Mesodermal cell (in vitro differentiated cells): ENCODE measurements at regions not wholly inside any gene's neighbourhood (a gene's known extent, or its start where the extent isn't known, plus 50 kb on each side); places are given as distances from the start of the nearest gene placed in this dataset.

ENCODE experiments used
- H3K27ac ChIP-seq: 2 replicates; pipeline ENCODE4 v1.7.0; 2013; ENCODE audit warnings: mild to moderate bottlenecking, low read depth, low read length, moderate library complexity; ENCODE audit not compliant: severe bottlenecking
- H3K36me3 ChIP-seq: 2 replicates; pipeline ENCODE4 v1.7.1; 2013; ENCODE audit warnings: mild to moderate bottlenecking, low read length, moderate library complexity; ENCODE audit not compliant: control insufficient read depth, insufficient read depth
- H3K4me1 ChIP-seq: one replicate; pipeline ENCODE4 v1.7.1; 2013; ENCODE audit warnings: mild to moderate bottlenecking, low read length; ENCODE audit not compliant: insufficient read depth, control insufficient read depth, poor library complexity, severe bottlenecking
- H3K4me3 ChIP-seq: 2 replicates; pipeline ENCODE4 v1.7.0; 2013; ENCODE audit warnings: low read length, control low read depth, mild to moderate bottlenecking; ENCODE audit not compliant: insufficient read depth, poor library complexity, severe bottlenecking; ENCODE audit errors: extremely low read depth
- H3K9me3 ChIP-seq: 2 replicates; pipeline ENCODE4 v1.7.1; 2013; ENCODE audit warnings: mild to moderate bottlenecking, low read length, moderate library complexity; ENCODE audit not compliant: control insufficient read depth
- WGBS, 2 experiments: methylation state at CpG; one replicate each; pipeline ENCODE4 v1.1.5; 2013; ENCODE audit warnings: missing lambda C conversion rate in 2 of 2; ENCODE audit not compliant: insufficient coverage in 2 of 2; 5-methylcytosine and 5-hydroxymethylcytosine counted together

DNA sequence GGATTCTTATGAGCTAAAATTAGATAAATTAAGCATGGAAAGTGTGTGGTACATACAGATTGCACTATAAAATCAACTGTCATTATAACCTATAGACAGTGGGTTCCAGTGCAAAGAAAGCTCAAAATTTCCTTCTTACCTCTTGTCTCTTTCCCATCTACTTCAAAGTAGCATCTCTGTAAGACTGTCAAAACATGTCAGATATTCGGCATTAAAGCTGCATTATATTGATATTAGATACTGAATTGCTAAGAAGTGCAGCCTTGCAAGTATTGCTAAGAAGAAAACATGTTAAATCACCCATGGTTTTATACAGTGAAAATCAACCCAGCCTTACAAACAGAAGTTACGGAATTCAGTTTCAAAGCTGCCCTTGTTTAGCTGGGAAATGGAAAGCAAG, 849.8 kb upstream of the FAT3 start:
- 100% methylated on average over 1 of the region's 2 CpGs; no CpG with 5 or more reads in 1 of the 2 experiments for WGBS, 2 experiments
- Histone ChIP-seq H3K4me1 (no peaks in the 10 kb centered on the region), H3K4me3 (no peak overlapping the region), H3K36me3 (no peaks in the 10 kb centered on the region), H3K27ac (no peak overlapping the region), H3K9me3 (no peaks in the 10 kb centered on the region)

GRCh38 chr11:91373497-91373896, 851.1 kb upstream of the FAT3 start:
- no CpG with 5 or more reads among the region's 4 CpGs for WGBS, 2 experiments
- no peaks in the 10 kb centered on the region for H3K4me1 ChIP-seq
- no peak overlapping the region for H3K4me3 ChIP-seq
- H3K36me3 ChIP-seq = no peaks in the 10 kb centered on the region
- no peak overlapping the region for H3K27ac ChIP-seq
- H3K9me3 ChIP-seq = no peaks in the 10 kb centered on the region

DNA sequence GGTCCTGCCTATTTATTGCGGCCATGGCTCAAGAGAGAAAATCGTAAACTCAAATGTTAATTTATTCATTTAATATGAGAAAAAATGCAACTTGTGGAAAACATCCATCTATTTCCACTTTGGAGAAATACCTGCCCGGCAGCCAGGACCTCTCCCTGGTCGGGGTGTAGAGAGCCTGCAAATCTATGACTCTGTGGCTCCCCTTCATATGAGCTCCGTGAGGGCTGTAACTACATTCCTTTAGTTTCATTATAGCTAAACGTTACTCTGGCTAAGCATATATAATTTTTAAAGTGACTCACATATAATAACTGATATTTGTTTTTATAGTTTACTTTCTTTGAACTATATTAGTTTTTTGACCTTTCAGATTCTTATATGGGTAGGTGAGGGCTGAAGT, 857.8 kb upstream of the FAT3 start:
- 79% methylated on average over 2 of the region's 6 CpGs; no CpG with 5 or more reads in 1 of the 2 experiments for WGBS, 2 experiments
- no peaks in the 10 kb centered on the region for H3K9me3 ChIP-seq
- H3K4me1 ChIP-seq = no peaks in the 10 kb centered on the region
- no peak overlapping the region for H3K27ac ChIP-seq
- no peak overlapping the region for H3K4me3 ChIP-seq
- no peaks in the 10 kb centered on the region for H3K36me3 ChIP-seq

DNA sequence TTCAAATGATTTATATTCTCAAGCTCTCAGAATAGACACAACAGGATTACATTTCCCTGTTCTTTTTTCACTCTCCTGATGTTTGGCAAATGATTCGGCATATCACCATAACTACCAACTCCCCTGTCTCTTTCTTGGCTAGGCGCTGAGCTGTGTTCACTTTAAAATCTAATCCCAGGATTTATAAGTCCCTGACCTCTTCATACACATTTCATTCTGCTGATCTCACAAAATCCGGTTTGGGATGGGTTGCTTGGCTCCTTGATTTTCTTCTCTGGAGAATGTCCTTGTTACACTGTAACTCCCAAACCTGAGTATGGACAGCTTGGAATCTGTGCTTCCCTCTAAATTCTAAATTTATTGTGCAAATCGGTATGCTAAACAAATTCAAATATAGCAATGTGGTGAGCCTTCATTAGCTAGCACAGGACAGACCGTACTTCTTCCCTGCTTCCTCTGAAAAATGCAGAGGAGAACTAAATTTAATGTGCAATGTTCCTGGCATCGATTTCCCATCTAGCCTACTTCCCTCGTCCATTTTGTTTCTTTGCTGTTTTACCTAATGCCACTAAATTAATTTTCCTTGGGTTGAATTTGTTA, 858.5 kb upstream of the FAT3 start:
- H3K27ac ChIP-seq = no peak overlapping the region
- H3K4me3 ChIP-seq = no peak overlapping the region
- 90 to 95% methylated on average over 5 to 6 of the region's 7 CpGs for WGBS, 2 experiments
- no peaks in the 10 kb centered on the region for H3K36me3 ChIP-seq
- H3K4me1 ChIP-seq = no peaks in the 10 kb centered on the region
- H3K9me3 ChIP-seq = no peaks in the 10 kb centered on the region

DNA sequence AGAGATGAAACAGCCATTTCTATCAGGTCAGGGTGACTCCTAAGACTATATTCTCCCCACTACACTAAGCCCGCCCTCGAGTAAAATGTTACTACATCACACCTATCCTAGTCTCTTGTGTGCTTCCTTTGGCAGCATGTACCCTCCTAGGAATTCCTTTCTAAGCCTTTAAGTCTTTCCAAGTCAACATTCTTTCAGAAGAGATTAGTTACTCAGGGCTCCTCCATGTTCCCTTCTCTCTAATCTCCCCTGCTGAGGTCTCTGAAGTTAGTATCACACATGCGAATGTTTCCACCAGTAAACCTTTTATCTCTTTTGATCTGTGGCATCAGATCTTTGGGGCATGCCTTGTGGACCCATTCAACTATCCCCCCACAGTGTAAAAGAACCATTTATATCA, 873.7 kb upstream of the FAT3 start:
- Histone ChIP-seq H3K27ac (no peak overlapping the region), H3K36me3 (no peaks in the 10 kb centered on the region), H3K4me1 (no peaks in the 10 kb centered on the region), H3K4me3 (no peak overlapping the region), H3K9me3 (no peaks in the 10 kb centered on the region)
- 55 to 60% methylated on average over 3 of the region's 3 CpGs for WGBS, 2 experiments

- 80% methylated on average over 1 of the region's 2 CpGs; no CpG with 5 or more reads in 1 of the 2 experiments for WGBS, 2 experiments
- Histone ChIP-seq H3K27ac (no peak overlapping the region), H3K9me3 (peaks cover 6% of the 10 kb centered on the region), H3K4me3 (no peak overlapping the region), H3K36me3 (no peaks in the 10 kb centered on the region), H3K4me1 (no peaks in the 10 kb centered on the region)
These were observed 897.9 kb upstream of the FAT3 start for GRCh38 chr11:91326751-91327150.

DNA sequence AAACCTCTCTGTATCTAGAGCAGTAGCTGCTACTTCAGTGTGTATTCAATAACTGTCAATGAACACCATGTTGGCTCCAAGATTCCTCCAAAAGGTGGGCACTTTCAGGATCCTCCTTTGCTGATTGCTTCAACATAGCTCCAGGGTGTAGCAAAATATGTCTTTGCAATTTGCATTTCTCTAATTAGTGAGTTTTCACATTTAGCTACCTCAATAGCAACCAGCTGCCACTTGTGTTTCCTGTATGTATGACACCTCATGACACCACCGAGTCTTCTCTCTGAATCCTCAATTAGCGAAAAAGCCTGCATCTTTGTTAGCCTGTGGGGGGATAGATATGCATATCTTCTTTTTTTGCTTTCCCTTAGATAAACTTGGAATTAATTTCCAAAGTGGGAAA, 898.3 kb upstream of the FAT3 start:
- peaks cover 6% of the 10 kb centered on the region for H3K9me3 ChIP-seq
- no peak overlapping the region for H3K27ac ChIP-seq
- no peaks in the 10 kb centered on the region for H3K4me1 ChIP-seq
- no peak overlapping the region for H3K4me3 ChIP-seq
- H3K36me3 ChIP-seq = no peaks in the 10 kb centered on the region
- no CpG with 5 or more reads among the region's 2 CpGs for WGBS, 2 experiments

- WGBS, 2 experiments = 80 to 94% methylated on average over 1 to 2 of the region's 2 CpGs
- no peaks in the 10 kb centered on the region for H3K4me1 ChIP-seq
- H3K4me3 ChIP-seq = no peak overlapping the region
- H3K27ac ChIP-seq = no peak overlapping the region
- H3K36me3 ChIP-seq = no peaks in the 10 kb centered on the region
- no peaks in the 10 kb centered on the region for H3K9me3 ChIP-seq
These were observed 910.1 kb upstream of the FAT3 start for GRCh38 chr11:91314521-91314920.

- 94% methylated on average over 2 of the region's 2 CpGs; no CpG with 5 or more reads in 1 of the 2 experiments for WGBS, 2 experiments
- H3K4me3 ChIP-seq = no peak overlapping the region
- H3K4me1 ChIP-seq = no peaks in the 10 kb centered on the region
- no peaks in the 10 kb centered on the region for H3K36me3 ChIP-seq
- no peaks in the 10 kb centered on the region for H3K9me3 ChIP-seq
- no peak overlapping the region for H3K27ac ChIP-seq
These were observed 912.1 kb upstream of the FAT3 start for GRCh38 chr11:91312541-91312940.

- Histone ChIP-seq H3K27ac (no peak overlapping the region), H3K36me3 (no peaks in the 10 kb centered on the region), H3K4me1 (peaks cover 3% of the 10 kb centered on the region), H3K4me3 (no peak overlapping the region), H3K9me3 (no peaks in the 10 kb centered on the region)
- WGBS, 2 experiments = 60% methylated on average over 1 of the region's 3 CpGs; no CpG with 5 or more reads in 1 of the 2 experiments
These were observed 914.5 kb upstream of the FAT3 start for GRCh38 chr11:91310085-91310484.

DNA sequence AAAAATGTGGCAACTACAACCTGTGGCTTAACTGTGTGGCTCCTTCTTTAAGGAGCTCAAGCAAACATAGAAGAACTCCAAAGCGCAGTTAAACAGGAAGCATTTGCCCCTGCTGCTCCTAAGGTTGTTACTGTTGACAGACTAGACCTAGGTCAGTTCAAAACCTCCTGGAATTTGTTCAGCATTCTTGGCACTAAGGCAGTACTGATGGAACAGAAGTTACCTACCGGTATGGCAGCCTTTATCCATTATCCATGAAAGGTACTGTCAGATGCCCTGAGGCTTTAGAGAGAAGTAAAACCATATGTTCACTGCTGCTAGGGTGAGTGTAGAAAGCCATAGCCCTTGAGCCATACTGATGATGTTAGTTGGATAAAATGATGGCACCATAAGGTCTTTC, 916.5 kb upstream of the FAT3 start:
- no peaks in the 10 kb centered on the region for H3K9me3 ChIP-seq
- 100% methylated on average over 2 of the region's 2 CpGs for whole genome bisulfite sequencing, 2 experiments
- peaks cover 3% of the 10 kb centered on the region for H3K4me1 ChIP-seq
- no peaks in the 10 kb centered on the region for H3K36me3 ChIP-seq
- H3K27ac ChIP-seq = no peak overlapping the region
- H3K4me3 ChIP-seq = no peak overlapping the region
